Smooth muscle cell (in vitro differentiated cells): ENCODE measurements at regions not wholly inside any gene's neighbourhood (a gene's known extent, or its start where the extent isn't known, plus 50 kb on each side); places are given as distances from the start of the nearest gene placed in this dataset.
A peak's percentile ranks its signal among the peaks of the same experiment; 100 is the strongest.

Experiments
- DNase-seq: peaks from one replicate; lab custom pipeline; 2025; ENCODE audit not compliant: unreplicated experiment; lab: John Stamatoyannopoulos, UW
- H2AFZ ChIP-seq: fragments of 200-600 bp; sonication (generic); 2 replicates; pipeline ENCODE4 v1.6.0; 2016; ENCODE audit warnings: antibody characterized with exemption, low read depth, mild to moderate bottlenecking
- H3F3A ChIP-seq: fragments of 200-600 bp; sonication (generic); 2 replicates; pipeline ENCODE4 v1.6.0; 2017; ENCODE audit warnings: antibody characterized with exemption, low read depth
- H3K27ac ChIP-seq: fragments of 200-600 bp; sonication (generic); 2 replicates; pipeline ENCODE4 v1.5.1; 2016; ENCODE audit warnings: low read depth, mild to moderate bottlenecking
- H3K27me3 ChIP-seq: fragments of 200-600 bp; sonication (generic); 2 replicates; pipeline ENCODE4 v1.6.1; 2016; ENCODE audit warnings: low read depth, mild to moderate bottlenecking
- H3K36me3 ChIP-seq: fragments of 200-600 bp; sonication (generic); 2 replicates; pipeline ENCODE4 v1.5.1; 2016; ENCODE audit warnings: low read depth
- H3K4me1 ChIP-seq: fragments of 200-600 bp; sonication (generic); 2 replicates; pipeline ENCODE4 v1.5.1; 2016; ENCODE audit warnings: low read depth
- H3K4me2 ChIP-seq: fragments of 200-600 bp; sonication (generic); 2 replicates; pipeline ENCODE4 v1.6.0; 2016; ENCODE audit warnings: mild to moderate bottlenecking
- H3K4me3 ChIP-seq: fragments of 200-600 bp; sonication (generic); 2 replicates; pipeline ENCODE4 v1.5.1; 2016; ENCODE audit warnings: mild to moderate bottlenecking
- H3K79me2 ChIP-seq: fragments of 200-600 bp; sonication (generic); 2 replicates; pipeline ENCODE4 v1.6.0; 2016; ENCODE audit warnings: low read depth, mild to moderate bottlenecking
- H3K9ac ChIP-seq: fragments of 200-600 bp; sonication (generic); 2 replicates; pipeline ENCODE4 v1.6.0; 2016; ENCODE audit warnings: low read depth
- H3K9me3 ChIP-seq: fragments of 200-600 bp; sonication (generic); replicated peaks from 2 replicates; pipeline ENCODE4 v1.5.1; 2016; ENCODE audit warnings: low read depth
- H4K20me1 ChIP-seq: fragments of 200-600 bp; sonication (generic); 2 replicates; pipeline ENCODE4 v1.6.0; 2016; ENCODE audit warnings: low read depth
- CTCF ChIP-seq: fragments of 200-600 bp; sonication (generic); IDR thresholded peaks from 2 replicates; pipeline ENCODE4 v1.5.1; 2017; ENCODE audit warnings: borderline replicate concordance, mild to moderate bottlenecking, antibody characterized with exemption; ENCODE audit not compliant: insufficient read depth, poor library complexity, severe bottlenecking
- WGBS: methylation state at CpG from one replicate; pipeline ENCODE4 v1.1.7; 2016; ENCODE audit warnings: low lambda C conversion rate; 5-methylcytosine and 5-hydroxymethylcytosine counted together

GRCh38 chr11:115769891-115770290 is 265.7 kb upstream of the CADM1 start:
- Histone ChIP-seq H3K4me2 (no peak overlapping the region), H3K79me2 (no peaks in the 10 kb centered on the region), H3K9me3 (no peaks in the 10 kb centered on the region), H4K20me1 (no peaks in the 10 kb centered on the region), H2AFZ (no peak overlapping the region), H3K36me3 (no peaks in the 10 kb centered on the region), H3K4me3 (no peak overlapping the region), H3K4me1 (no peaks in the 10 kb centered on the region), H3K9ac (no peak overlapping the region), H3K27ac (no peak overlapping the region), H3K27me3 (no peaks in the 10 kb centered on the region), H3F3A (no peaks in the 10 kb centered on the region)
- 86% methylated on average over 3 of the region's 3 CpGs for WGBS
- TF ChIP-seq CTCF: no peak
- DNase-seq: no peak

DNA sequence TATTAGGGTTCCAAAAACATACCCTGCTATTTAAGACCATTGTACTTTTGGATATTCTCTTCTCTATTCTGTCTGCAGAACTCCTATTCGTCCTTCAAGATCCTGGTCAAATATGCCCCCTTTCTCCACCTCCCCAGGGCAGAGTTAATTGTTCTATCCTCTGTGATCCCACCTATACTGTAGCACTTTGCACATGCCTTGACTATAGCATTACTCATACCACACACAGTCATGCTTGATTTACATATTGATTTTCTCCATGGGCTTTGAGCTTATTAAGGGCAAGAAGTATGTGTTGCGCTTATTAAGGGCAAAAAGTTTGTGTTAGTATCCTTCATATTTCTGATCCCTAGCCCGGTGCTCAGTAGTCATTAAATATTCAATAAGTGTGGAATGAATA is 263.7 kb upstream of the CADM1 start:
- H3K36me3 ChIP-seq: no peaks in the 10 kb centered on the region
- no peak for TF ChIP-seq CTCF
- no peak overlapping the region for H2AFZ ChIP-seq
- H3F3A ChIP-seq: peaks cover 6% of the 10 kb centered on the region
- no peaks in the 10 kb centered on the region for H3K9me3 ChIP-seq
- no peaks in the 10 kb centered on the region for H3K27me3 ChIP-seq
- H3K27ac ChIP-seq: no peak overlapping the region
- H3K4me2 ChIP-seq: no peak overlapping the region
- DNase-seq: no peak
- H3K79me2 ChIP-seq: no peaks in the 10 kb centered on the region
- H3K4me1 ChIP-seq: no peaks in the 10 kb centered on the region
- 95% methylated on average over 3 of the region's 3 CpGs for WGBS
- H3K4me3 ChIP-seq: no peak overlapping the region
- H4K20me1 ChIP-seq: no peaks in the 10 kb centered on the region
- H3K9ac ChIP-seq: no peak overlapping the region

- 95% methylated on average over 10 of the region's 10 CpGs for WGBS
- no peak for DNase-seq
- H3K36me3 ChIP-seq: no peaks in the 10 kb centered on the region
- H4K20me1 ChIP-seq: no peaks in the 10 kb centered on the region
- no peak overlapping the region for H3K4me2 ChIP-seq
- peaks cover 6% of the 10 kb centered on the region for H3F3A ChIP-seq
- H3K27ac ChIP-seq: no peak overlapping the region
- H3K9ac ChIP-seq: no peak overlapping the region
- H2AFZ ChIP-seq: no peak overlapping the region
- no peak for TF ChIP-seq CTCF
- H3K4me3 ChIP-seq: no peak overlapping the region
- no peaks in the 10 kb centered on the region for H3K9me3 ChIP-seq
- H3K4me1 ChIP-seq: no peaks in the 10 kb centered on the region
- H3K27me3 ChIP-seq: no peaks in the 10 kb centered on the region
- no peaks in the 10 kb centered on the region for H3K79me2 ChIP-seq
These were observed 263.0 kb upstream of the CADM1 start for GRCh38 chr11:115767047-115767802.

DNA sequence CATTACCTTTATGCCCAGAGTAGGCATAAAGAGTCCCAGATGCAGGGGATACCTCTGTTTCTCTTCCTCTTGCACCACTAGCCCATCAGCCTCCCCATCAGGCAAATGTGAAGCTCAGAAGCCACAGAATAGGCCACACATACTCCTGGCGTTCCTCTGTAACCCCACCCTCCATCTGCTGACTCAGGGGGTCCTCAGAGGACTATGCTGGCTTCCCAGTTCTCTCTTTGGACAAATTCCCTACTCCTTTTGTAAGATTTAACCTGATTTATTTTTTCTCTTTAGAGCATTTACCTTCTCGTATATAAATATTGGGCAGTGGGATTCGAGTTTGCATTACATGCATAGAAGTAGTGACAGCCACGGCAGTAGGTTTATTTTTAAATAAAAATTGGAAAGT is 262.3 kb upstream of the CADM1 start:
- Histone ChIP-seq H3K27ac (no peak overlapping the region), H3K27me3 (no peaks in the 10 kb centered on the region), H3K4me2 (no peak overlapping the region), H4K20me1 (no peaks in the 10 kb centered on the region), H3K4me3 (no peak overlapping the region), H3F3A (peaks cover 6% of the 10 kb centered on the region), H3K9ac (peak overlapping the region; percentile 9), H3K79me2 (no peaks in the 10 kb centered on the region), H2AFZ (no peak overlapping the region), H3K36me3 (no peaks in the 10 kb centered on the region), H3K9me3 (no peaks in the 10 kb centered on the region), H3K4me1 (no peaks in the 10 kb centered on the region)
- no peak for DNase-seq
- TF ChIP-seq CTCF: no peak
- 93% methylated on average over 4 of the region's 4 CpGs for WGBS
